ENCODE measurements at regions not wholly inside any gene's neighbourhood (a gene's known extent, or its start where the extent isn't known, plus 50 kb on each side); places are given as distances from the start of the nearest gene placed in this dataset.

- TF ChIP-seq PBX3 (IDR thresholded peaks at IDR 0.05; ENCODE audit: insufficient replicate concordance, low read depth, low read length) (no peak), CREM (IDR thresholded peaks at IDR 0.05; ENCODE audit: low read depth) (no peak), ZZZ3 (IDR thresholded peaks at IDR 0.05; ENCODE audit: control insufficient read depth, insufficient read length, low read depth) (no peak), SMARCA5 (IDR thresholded peaks at IDR 0.05) (no peak), HDAC2 (IDR thresholded peaks at IDR 0.05) (no peak), TBL1XR1 (IDR thresholded peaks at IDR 0.05; ENCODE audit: low read depth, low read length) (no peak)
Measured at GRCh38 chr10:131575877-131576276, 264.4 kb upstream of the TCERG1L start (continued).

- Histone ChIP-seq H3K27me3 (replicated peaks in 1 of 2; ENCODE audit: control insufficient read depth in 2 of 2, insufficient read depth in 2 of 2, low read length in 1 of 2) (no peaks in the 10 kb centered on the region), H2AFZ (ENCODE audit: control insufficient read depth, low read depth, low read length) (no peak overlapping the region), H3K79me2 (ENCODE audit: control insufficient read depth, insufficient read depth, low read length) (no peaks in the 10 kb centered on the region), H4K20me1 (ENCODE audit: control insufficient read depth, insufficient read depth) (no peaks in the 10 kb centered on the region), H3K4me3 (no peak overlapping the region), H3K36me3 (ENCODE audit: control insufficient read depth in 2 of 2, insufficient read depth in 2 of 2, low read length in 1 of 2) (no peaks in the 10 kb centered on the region), H3K4me1 (ENCODE audit: control insufficient read depth, insufficient read depth, low read length) (no peaks in the 10 kb centered on the region), H3K4me2 (ENCODE audit: control insufficient read depth, insufficient read depth) (no peak overlapping the region), H3K9me3 (replicated peaks; ENCODE audit: control insufficient read depth, insufficient read depth, low read length) (no peaks in the 10 kb centered on the region), H3K9ac (ENCODE audit: control insufficient read depth, insufficient read depth, low read length) (no peak overlapping the region), H3K27ac (ENCODE audit: control insufficient read depth, insufficient read depth) (no peak overlapping the region)
- ChIA-PET CTCF (interaction anchor here (1.1 kb wide), 1 partner anchor 123 kb away, joined by 3 read pairs; no protein-coding TSS in a partner anchor), SMC1A (ENCODE audit: uncharacterized antibody, unreplicated experiment) (no interaction called here), RAD21 (ENCODE audit: unreplicated experiment) (no interaction called here), POLR2A (no interaction called here)
- ATAC-seq = no peak
- in situ Hi-C loops (cut with MboI) = no loop called here
- intact Hi-C loops (cut with micrococcal nuclease; ENCODE audit: unreplicated experiment) = no loop called here
- DNase-seq (ENCODE audit: low read depth, low spot score) = no peak
- WGBS (ENCODE audit: insufficient coverage, insufficient replicate concordance, low lambda C conversion rate, missing lambda C conversion rate) = 35% methylated on average over 25 of the region's 25 CpGs
- no peak for FAIRE-seq
- BruUV-seq (replicated peaks) = no TSS peak
- TF ChIP-seq PML (IDR thresholded peaks at IDR 0.05; ENCODE audit: low read length) (no peak), SKIL (IDR thresholded peaks at IDR 0.05; ENCODE audit: low read depth, poor library complexity, severe bottlenecking) (no peak), CREM (IDR thresholded peaks at IDR 0.05; ENCODE audit: low read depth) (no peak), BHLHE40 (IDR thresholded peaks at IDR 0.05; ENCODE audit: borderline replicate concordance in 1 of 2, low read depth in 2 of 2, low read length in 1 of 2) (no peak), NFXL1 (IDR thresholded peaks at IDR 0.05; ENCODE audit: borderline replicate concordance) (no peak), ZNF622 (IDR thresholded peaks at IDR 0.05) (no peak), RELA (IDR thresholded peaks at IDR 0.05; ENCODE audit: borderline replicate concordance, partially characterized antibody) (no peak), STAT3 (IDR thresholded peaks at IDR 0.05; ENCODE audit: low read depth, low read length) (no peak), FOXM1 (IDR thresholded peaks at IDR 0.05; ENCODE audit: low read depth, low read length) (no peak), POLR2A (IDR thresholded peaks at IDR 0.05; ENCODE audit: low read depth, low read length) (no peak)
Measured at GRCh38 chr10:131576341-131577177, 265.0 kb upstream of the TCERG1L start.
